IMR-90 (cell line): ENCODE measurements at regions not wholly inside any gene's neighbourhood (a gene's known extent, or its start where the extent isn't known, plus 50 kb on each side); places are given as distances from the start of the nearest gene placed in this dataset.

Experiments
- ATAC-seq: fragments of 200-7000 bp; cut with Tn5 transposase; 2 replicates; pipeline ENCODE4 v1.9.1; 2020; ENCODE audit warnings: low read depth, mild to moderate bottlenecking, moderate library complexity
- BruUV-seq: library from RNA; stranded (reverse); fragments of 400-500 nt; replicated peaks from 2 replicates; lab custom pipeline; 2021; lab: Mats Ljungman, UMichigan
- CTCF ChIA-PET: fragments of 300-600 bp; formaldehyde crosslinking; extraction: SDS; loops from one replicate; lab custom pipeline; 2021; ENCODE audit warnings: antibody characterized with exemption; lab: Yijun Ruan, JAX
- POLR2A ChIA-PET: fragments of 300-600 bp; sonication (Branson Sonifier 250); formaldehyde crosslinking; loops from one replicate; lab custom pipeline; 2022; ENCODE audit warnings: antibody characterized with exemption; ENCODE audit not compliant: unreplicated experiment; lab: Charles Lee
- DNase-seq: peaks from one replicate; pipeline ENCODE4 v3.0.0; 2013
- H2AFZ ChIP-seq: replicated peaks from 2 replicates; pipeline ENCODE3; 2013; ENCODE audit warnings: low read length, mild to moderate bottlenecking; ENCODE audit not compliant: poor library complexity
- H2AK5ac ChIP-seq: 2 replicates; pipeline ENCODE4 v1.6.1; 2013; ENCODE audit warnings: low read depth, low read length, inconsistent platforms
- H2AK9ac ChIP-seq: replicated peaks from 2 replicates; pipeline ENCODE3; 2013; ENCODE audit warnings: mild to moderate bottlenecking, low read depth, low read length, moderate library complexity; ENCODE audit not compliant: poor library complexity
- H2BK120ac ChIP-seq: 2 replicates; pipeline ENCODE4 v1.6.1; 2013; ENCODE audit warnings: low read depth, low read length, inconsistent platforms
- H2BK15ac ChIP-seq: 3 replicates; pipeline ENCODE4 v1.6.1; 2013; ENCODE audit warnings: low read depth, low read length, inconsistent platforms
- H2BK20ac ChIP-seq: 2 replicates; pipeline ENCODE4 v1.6.1; 2013; ENCODE audit warnings: low read depth, mild to moderate bottlenecking, inconsistent platforms, low read length, moderate library complexity
- H2BK5ac ChIP-seq: 2 replicates; pipeline ENCODE4 v1.6.1; 2013; ENCODE audit warnings: mild to moderate bottlenecking, low read depth, low read length, inconsistent platforms; ENCODE audit not compliant: poor library complexity, severe bottlenecking
- H3K14ac ChIP-seq: replicated peaks from 2 replicates; pipeline ENCODE4 v1.6.1; 2013; ENCODE audit warnings: low read depth, low read length, inconsistent platforms
- H3K18ac ChIP-seq: 2 replicates; pipeline ENCODE4 v1.6.1; 2013; ENCODE audit warnings: low read depth, low read length, control low read depth
- H3K23ac ChIP-seq: 2 replicates; pipeline ENCODE4 v1.6.1; 2013; ENCODE audit warnings: low read depth, low read length, inconsistent platforms
- H3K27ac ChIP-seq: 2 replicates; pipeline ENCODE4 v1.5.1; 2013; ENCODE audit warnings: mild to moderate bottlenecking, control low read depth, low read length; ENCODE audit not compliant: insufficient read depth
- H3K27me3 ChIP-seq: 2 replicates; pipeline ENCODE4 v1.6.1; 2013; ENCODE audit warnings: low read length; ENCODE audit not compliant: control insufficient read depth, insufficient read depth
- H3K36me3 ChIP-seq: 2 replicates; pipeline ENCODE4 v1.6.1; 2013; ENCODE audit warnings: low read length, mixed read lengths; ENCODE audit not compliant: control insufficient read depth, insufficient read depth
- H3K4ac ChIP-seq: 2 replicates; pipeline ENCODE4 v1.6.1; 2013; ENCODE audit warnings: low read depth, low read length, inconsistent platforms
- H3K4me1 ChIP-seq: 2 replicates; pipeline ENCODE4 v1.6.1; 2013; ENCODE audit warnings: low read length, mixed read lengths; ENCODE audit not compliant: control insufficient read depth, insufficient read depth
- H3K4me2 ChIP-seq: 2 replicates; pipeline ENCODE4 v1.6.1; 2013; ENCODE audit warnings: low read depth, mild to moderate bottlenecking, control low read depth, low read length, moderate library complexity
- H3K4me3 ChIP-seq: 2 replicates; pipeline ENCODE4 v1.5.1; 2013; ENCODE audit warnings: low read depth, mild to moderate bottlenecking, control low read depth, low read length, moderate library complexity; ENCODE audit not compliant: insufficient read depth
- H3K56ac ChIP-seq: 2 replicates; pipeline ENCODE4 v1.6.1; 2013; ENCODE audit warnings: low read length, inconsistent platforms; ENCODE audit not compliant: insufficient read depth; ENCODE audit errors: extremely low read depth
- H3K79me1 ChIP-seq, 2 experiments: 2 replicates each; pipeline ENCODE4 v1.6.1; 2013; ENCODE audit warnings: low read length in 2 of 2, inconsistent platforms in 1 of 2, low read depth in 1 of 2
- H3K9ac ChIP-seq: 2 replicates; pipeline ENCODE4 v1.6.1; 2013; ENCODE audit warnings: low read depth, low read length, control low read depth
- H3K9me1 ChIP-seq: 2 replicates; pipeline ENCODE4 v1.6.1; 2013; ENCODE audit warnings: low read length, inconsistent platforms; ENCODE audit not compliant: insufficient read depth
- H3K9me3 ChIP-seq: 2 replicates; pipeline ENCODE4 v1.6.1; 2013; ENCODE audit warnings: low read length; ENCODE audit not compliant: control insufficient read depth, insufficient read depth
- H4K20me1 ChIP-seq: 2 replicates; pipeline ENCODE4 v1.6.1; 2013; ENCODE audit warnings: low read length, inconsistent platforms; ENCODE audit not compliant: insufficient read depth
- H4K5ac ChIP-seq: 2 replicates; pipeline ENCODE4 v1.6.1; 2013; ENCODE audit warnings: mild to moderate bottlenecking, low read depth, low read length, control low read depth
- H4K8ac ChIP-seq, 2 experiments: 2 replicates each; pipeline ENCODE4 v1.6.1; 2013; ENCODE audit warnings: low read depth in 2 of 2, low read length in 2 of 2, control low read depth in 1 of 2, inconsistent platforms in 1 of 2
- H4K91ac ChIP-seq: 2 replicates; pipeline ENCODE4 v1.6.1; 2013; ENCODE audit warnings: low read depth, low read length, inconsistent platforms; ENCODE audit not compliant: insufficient read depth
- CEBPB ChIP-seq: IDR thresholded peaks from 2 replicates; pipeline ENCODE4 v1.6.1; 2012; ENCODE audit warnings: low read depth, low read length, improper control_type of control experiment
- FOS ChIP-seq: fragments of 150-350 bp; IDR thresholded peaks from 2 replicates; pipeline ENCODE4 v1.6.1; 2016; ENCODE audit warnings: low read depth, low read length
- WGBS, 2 experiments: methylation state at CpG; one replicate each; pipeline versions ENCODE4 v1.1.5 to v1.1.7; 2013; ENCODE audit warnings: missing lambda C conversion rate in 2 of 2; ENCODE audit not compliant: insufficient read length in 1 of 2; ENCODE audit errors: extremely low coverage in 2 of 2; 5-methylcytosine and 5-hydroxymethylcytosine counted together
- dilution Hi-C: fragments of 300-500 bp; cut with HindIII; formaldehyde crosslinking; loops from one replicate; pipeline ENCODE4 v1.14.3; 2018; ENCODE audit warnings: low sequenced_read_pairs; ENCODE audit not compliant: unreplicated experiment
- in situ Hi-C: fragments of 300-500 bp; cut with MboI; formaldehyde crosslinking; loops from 3 replicates; pipeline ENCODE4 v1.14.3; 2019; ENCODE audit warnings: low sequenced_read_pairs, inconsistent platforms, mixed read lengths
- intact Hi-C: fragments of 100-400 bp; cut with micrococcal nuclease; formaldehyde crosslinking; loops from 2 replicates; pipeline ENCODE4 v1.10.0; 2022

DNA sequence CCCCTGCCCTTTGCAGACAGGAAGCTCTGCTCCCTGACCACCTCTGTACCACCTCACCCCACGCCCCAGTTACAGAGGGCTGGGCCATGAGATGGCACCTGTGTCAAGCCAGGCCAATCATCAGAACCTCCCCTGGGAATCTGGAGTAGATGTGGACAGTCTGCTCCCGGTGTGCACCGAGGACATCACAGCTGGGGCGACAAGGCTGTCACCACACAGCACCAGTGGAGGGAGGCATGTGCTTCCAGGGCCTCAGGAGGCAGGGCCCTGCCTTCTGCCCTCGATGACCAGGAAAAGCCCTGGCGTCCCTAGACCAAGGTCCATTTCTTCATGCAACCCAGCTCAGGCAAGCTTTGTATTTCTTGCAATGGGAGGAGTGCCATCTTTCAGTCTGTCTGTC lies 309.5 kb downstream of the CTTN start:
- H3K36me3 ChIP-seq = no peaks in the 10 kb centered on the region
- in situ Hi-C loops (no loop called here), dilution Hi-C loops (no loop called here), intact Hi-C loops (no loop called here)
- 37% methylated on average over 3 of the region's 6 CpGs; no CpG with 5 or more reads in 1 of the 2 experiments for WGBS, 2 experiments
- H2BK20ac ChIP-seq = no peak overlapping the region
- H2BK120ac ChIP-seq = no peak overlapping the region
- no peak overlapping the region for H3K4ac ChIP-seq
- H3K9me1 ChIP-seq = no peaks in the 10 kb centered on the region
- BruUV-seq = no TSS peak
- H3K9me3 ChIP-seq = no peaks in the 10 kb centered on the region; the same call in 1 of the 2 replicates
- ATAC-seq = no peak
- no peak for DNase-seq
- H2BK5ac ChIP-seq = no peak overlapping the region
- H3K23ac ChIP-seq = no peak overlapping the region
- H3K27me3 ChIP-seq = peaks cover 2% of the 10 kb centered on the region; the same call in 1 of the 2 replicates
- no peak overlapping the region for H3K4me2 ChIP-seq
- no peak overlapping the region for H3K56ac ChIP-seq
- peak overlapping the region; percentile 42 for H2AK9ac ChIP-seq
- H4K5ac ChIP-seq = no peak overlapping the region
- no peak overlapping the region for H2AFZ ChIP-seq
- no peak overlapping the region for H3K18ac ChIP-seq
- H3K14ac ChIP-seq = no peak overlapping the region
- H3K27ac ChIP-seq = no peak overlapping the region
- H3K4me3 ChIP-seq = no peak overlapping the region
- no peak overlapping the region for H4K91ac ChIP-seq
- no peaks in the 10 kb centered on the region for H3K79me1 ChIP-seq
- H2BK15ac ChIP-seq = no peak overlapping the region
- no peak overlapping the region for H3K9ac ChIP-seq
- H4K20me1 ChIP-seq = peaks cover 4% of the 10 kb centered on the region; the same call in 1 of the 2 replicates
- no peak overlapping the region for H4K8ac ChIP-seq
- no peak overlapping the region for H2AK5ac ChIP-seq
- H3K4me1 ChIP-seq = no peaks in the 10 kb centered on the region
- CTCF ChIA-PET = no interaction called here
- POLR2A ChIA-PET = no interaction called here
- TF ChIP-seq FOS = no peak
- no peak for TF ChIP-seq CEBPB
